Calu3 (cell line): ENCODE measurements at regions not wholly inside any gene's neighbourhood (a gene's known extent, or its start where the extent isn't known, plus 50 kb on each side); places are given as distances from the start of the nearest gene placed in this dataset.

Experiments
- BruUV-seq: library from RNA; stranded (reverse); fragments of 400-500 nt; replicated peaks from 2 replicates; lab custom pipeline; 2021; lab: Mats Ljungman, UMichigan
- CTCF ChIA-PET: fragments of 300-600 bp; sonication (Branson Sonifier 250); formaldehyde crosslinking; loops from one replicate; lab custom pipeline; 2022; ENCODE audit warnings: antibody characterized with exemption; lab: Charles Lee
- DNase-seq: peaks from one replicate; pipeline ENCODE4 v3.0.0; 2022
- H3K27ac Mint-ChIP-seq: one replicate; pipeline ENCODE4 v1.8.0; 2022; ENCODE audit warnings: mixed read lengths; ENCODE audit not compliant: unreplicated experiment
- H3K27me3 Mint-ChIP-seq: one replicate; pipeline ENCODE4 v1.8.0; 2022; ENCODE audit warnings: mixed read lengths; ENCODE audit not compliant: unreplicated experiment
- H3K36me3 Mint-ChIP-seq: one replicate; pipeline ENCODE4 v1.8.0; 2022; ENCODE audit warnings: mild to moderate bottlenecking, moderate library complexity, mixed read lengths; ENCODE audit not compliant: insufficient read depth, unreplicated experiment
- H3K4me1 Mint-ChIP-seq: one replicate; pipeline ENCODE4 v1.8.0; 2022; ENCODE audit warnings: mild to moderate bottlenecking, low read depth, mixed read lengths; ENCODE audit not compliant: unreplicated experiment
- H3K4me3 Mint-ChIP-seq: one replicate; pipeline ENCODE4 v1.8.0; 2022; ENCODE audit warnings: mild to moderate bottlenecking, low read depth, moderate library complexity, mixed read lengths; ENCODE audit not compliant: unreplicated experiment
- H3K9me3 Mint-ChIP-seq: one replicate; pipeline ENCODE4 v1.8.0; 2022; ENCODE audit warnings: low read depth, mixed read lengths; ENCODE audit not compliant: unreplicated experiment
- CTCF ChIP-seq: fragments of 200-600 bp; IDR thresholded peaks from one replicate; pipeline ENCODE4 v1.8.0; 2022; ENCODE audit warnings: antibody characterized with exemption; ENCODE audit not compliant: unreplicated experiment
- intact Hi-C: fragments of 100-400 bp; cut with micrococcal nuclease; formaldehyde crosslinking; loops from one replicate; pipeline ENCODE4 v1.10.0; 2022; ENCODE audit not compliant: unreplicated experiment

GRCh38 chr1:232508130-232508701 lies 121.7 kb downstream of the SIPA1L2 start:
- H3K9me3 Mint-ChIP-seq: peaks cover 4% of the 10 kb centered on the region
- H3K4me3 Mint-ChIP-seq: no peak overlapping the region
- H3K27ac Mint-ChIP-seq: no peak overlapping the region
- no peaks in the 10 kb centered on the region for H3K27me3 Mint-ChIP-seq
- intact Hi-C loops: no loop called here
- BruUV-seq: no TSS peak
- H3K36me3 Mint-ChIP-seq: no peaks in the 10 kb centered on the region
- no peak for DNase-seq
- CTCF ChIA-PET: no interaction called here
- no peaks in the 10 kb centered on the region for H3K4me1 Mint-ChIP-seq
- TF ChIP-seq CTCF: no peak

GRCh38 chr1:232507571-232507970 lies 122.4 kb downstream of the SIPA1L2 start:
- BruUV-seq: no TSS peak
- intact Hi-C loops: no loop called here
- no peak for DNase-seq
- H3K9me3 Mint-ChIP-seq: peaks cover 4% of the 10 kb centered on the region
- H3K27me3 Mint-ChIP-seq: no peaks in the 10 kb centered on the region
- CTCF ChIA-PET: no interaction called here
- no peak overlapping the region for H3K27ac Mint-ChIP-seq
- no peaks in the 10 kb centered on the region for H3K36me3 Mint-ChIP-seq
- H3K4me1 Mint-ChIP-seq: no peaks in the 10 kb centered on the region
- TF ChIP-seq CTCF: no peak
- no peak overlapping the region for H3K4me3 Mint-ChIP-seq

GRCh38 chr1:232505884-232506283 lies 124.0 kb downstream of the SIPA1L2 start:
- no peak for TF ChIP-seq CTCF
- CTCF ChIA-PET: no interaction called here
- no TSS peak for BruUV-seq
- H3K9me3 Mint-ChIP-seq: peaks cover 4% of the 10 kb centered on the region
- no peak for DNase-seq
- no peak overlapping the region for H3K4me3 Mint-ChIP-seq
- no peaks in the 10 kb centered on the region for H3K4me1 Mint-ChIP-seq
- H3K27ac Mint-ChIP-seq: no peak overlapping the region
- intact Hi-C loops: no loop called here
- H3K36me3 Mint-ChIP-seq: no peaks in the 10 kb centered on the region
- H3K27me3 Mint-ChIP-seq: no peaks in the 10 kb centered on the region

- Mint-ChIP-seq H3K9me3 (peaks cover 6% of the 10 kb centered on the region), H3K4me3 (no peak overlapping the region)
- TF ChIP-seq CTCF: no peak
These were observed 125.3 kb downstream of the SIPA1L2 start for GRCh38 chr1:232504651-232505050.

More at GRCh38 chr1:232504651-232505050, 125.3 kb downstream of the SIPA1L2 start:
- no TSS peak for BruUV-seq
- H3K4me1 Mint-ChIP-seq: no peaks in the 10 kb centered on the region
- no peak for DNase-seq
- CTCF ChIA-PET: no interaction called here
- no peak overlapping the region for H3K27ac Mint-ChIP-seq
- no peaks in the 10 kb centered on the region for H3K27me3 Mint-ChIP-seq
- no peaks in the 10 kb centered on the region for H3K36me3 Mint-ChIP-seq
- intact Hi-C loops: no loop called here
